ENCODE measurements at regions not wholly inside any gene's neighbourhood (a gene's known extent, or its start where the extent isn't known, plus 50 kb on each side); places are given as distances from the start of the nearest gene placed in this dataset.

DNA sequence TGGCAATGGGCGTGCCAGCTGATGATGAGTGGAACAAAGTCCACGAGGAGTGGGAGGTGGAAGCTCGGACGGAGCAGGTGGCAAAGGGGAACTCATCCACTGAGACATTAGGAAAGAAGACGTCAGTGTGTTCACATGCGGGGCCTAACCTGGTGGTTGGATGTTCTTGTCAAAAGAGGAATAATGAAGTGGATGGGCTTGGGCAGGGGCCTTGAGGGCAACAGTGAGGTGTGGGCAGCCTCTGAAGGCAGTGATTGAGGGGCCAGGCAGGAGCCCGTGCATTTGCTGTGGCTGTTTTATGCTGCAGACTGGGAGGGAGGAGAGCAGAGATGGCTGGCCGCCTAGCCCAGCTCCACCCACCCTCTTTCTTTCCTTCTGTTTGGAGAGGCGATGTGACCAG is 74.5 kb downstream of the LRRC30 start:
- DNase-seq (ENCODE audit: low read depth, low spot score) (no peak), ATAC-seq (no peak)
- Histone ChIP-seq H3K4me3 (ENCODE audit: low read depth in 2 of 2, low read length in 2 of 2) (no peak overlapping the region), H3K9me3 (ENCODE audit: control insufficient read depth, insufficient read depth, low read depth, low read length) (no peaks in the 10 kb centered on the region), H3K27ac (ENCODE audit: low read length) (no peak overlapping the region), H3K4me1 (ENCODE audit: control insufficient read depth, insufficient read depth, low read length) (no peaks in the 10 kb centered on the region), H3K36me3 (ENCODE audit: control insufficient read depth, insufficient read depth, low read length) (no peaks in the 10 kb centered on the region), H3K27me3 (ENCODE audit: control insufficient read depth, insufficient read depth, low read length) (no peaks in the 10 kb centered on the region)
- in situ Hi-C loops (cut with HindIII; ENCODE audit: low pct_unique_long_range_greater_than_20kb, low sequenced_read_pairs) (no loop called here), intact Hi-C loops (cut with micrococcal nuclease; ENCODE audit: unreplicated experiment) (no loop called here)
- ChIA-PET CTCF (no interaction called here), POLR2A (no interaction called here)
- no TSS peak for BruUV-seq (replicated peaks)
- TF ChIP-seq, protein P1, sequence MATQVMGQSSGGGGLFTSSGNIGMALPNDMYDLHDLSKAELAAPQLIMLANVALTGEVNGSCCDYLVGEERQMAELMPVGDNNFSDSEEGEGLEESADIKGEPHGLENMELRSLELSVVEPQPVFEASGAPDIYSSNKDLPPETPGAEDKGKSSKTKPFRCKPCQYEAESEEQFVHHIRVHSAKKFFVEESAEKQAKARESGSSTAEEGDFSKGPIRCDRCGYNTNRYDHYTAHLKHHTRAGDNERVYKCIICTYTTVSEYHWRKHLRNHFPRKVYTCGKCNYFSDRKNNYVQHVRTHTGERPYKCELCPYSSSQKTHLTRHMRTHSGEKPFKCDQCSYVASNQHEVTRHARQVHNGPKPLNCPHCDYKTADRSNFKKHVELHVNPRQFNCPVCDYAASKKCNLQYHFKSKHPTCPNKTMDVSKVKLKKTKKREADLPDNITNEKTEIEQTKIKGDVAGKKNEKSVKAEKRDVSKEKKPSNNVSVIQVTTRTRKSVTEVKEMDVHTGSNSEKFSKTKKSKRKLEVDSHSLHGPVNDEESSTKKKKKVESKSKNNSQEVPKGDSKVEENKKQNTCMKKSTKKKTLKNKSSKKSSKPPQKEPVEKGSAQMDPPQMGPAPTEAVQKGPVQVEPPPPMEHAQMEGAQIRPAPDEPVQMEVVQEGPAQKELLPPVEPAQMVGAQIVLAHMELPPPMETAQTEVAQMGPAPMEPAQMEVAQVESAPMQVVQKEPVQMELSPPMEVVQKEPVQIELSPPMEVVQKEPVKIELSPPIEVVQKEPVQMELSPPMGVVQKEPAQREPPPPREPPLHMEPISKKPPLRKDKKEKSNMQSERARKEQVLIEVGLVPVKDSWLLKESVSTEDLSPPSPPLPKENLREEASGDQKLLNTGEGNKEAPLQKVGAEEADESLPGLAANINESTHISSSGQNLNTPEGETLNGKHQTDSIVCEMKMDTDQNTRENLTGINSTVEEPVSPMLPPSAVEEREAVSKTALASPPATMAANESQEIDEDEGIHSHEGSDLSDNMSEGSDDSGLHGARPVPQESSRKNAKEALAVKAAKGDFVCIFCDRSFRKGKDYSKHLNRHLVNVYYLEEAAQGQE (IDR thresholded peaks at IDR 0.05; ENCODE audit: insufficient read depth in 1 of 2, low read depth in 2 of 2, low read length in 1 of 2) = no peak
- TF ChIP-seq, protein P2, sequence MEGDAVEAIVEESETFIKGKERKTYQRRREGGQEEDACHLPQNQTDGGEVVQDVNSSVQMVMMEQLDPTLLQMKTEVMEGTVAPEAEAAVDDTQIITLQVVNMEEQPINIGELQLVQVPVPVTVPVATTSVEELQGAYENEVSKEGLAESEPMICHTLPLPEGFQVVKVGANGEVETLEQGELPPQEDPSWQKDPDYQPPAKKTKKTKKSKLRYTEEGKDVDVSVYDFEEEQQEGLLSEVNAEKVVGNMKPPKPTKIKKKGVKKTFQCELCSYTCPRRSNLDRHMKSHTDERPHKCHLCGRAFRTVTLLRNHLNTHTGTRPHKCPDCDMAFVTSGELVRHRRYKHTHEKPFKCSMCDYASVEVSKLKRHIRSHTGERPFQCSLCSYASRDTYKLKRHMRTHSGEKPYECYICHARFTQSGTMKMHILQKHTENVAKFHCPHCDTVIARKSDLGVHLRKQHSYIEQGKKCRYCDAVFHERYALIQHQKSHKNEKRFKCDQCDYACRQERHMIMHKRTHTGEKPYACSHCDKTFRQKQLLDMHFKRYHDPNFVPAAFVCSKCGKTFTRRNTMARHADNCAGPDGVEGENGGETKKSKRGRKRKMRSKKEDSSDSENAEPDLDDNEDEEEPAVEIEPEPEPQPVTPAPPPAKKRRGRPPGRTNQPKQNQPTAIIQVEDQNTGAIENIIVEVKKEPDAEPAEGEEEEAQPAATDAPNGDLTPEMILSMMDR (IDR thresholded peaks at IDR 0.05) = no peak
- TF ChIP-seq POLR2AphosphoS5 (IDR thresholded peaks at IDR 0.05; ENCODE audit: low read depth, low read length) = no peak

DNA sequence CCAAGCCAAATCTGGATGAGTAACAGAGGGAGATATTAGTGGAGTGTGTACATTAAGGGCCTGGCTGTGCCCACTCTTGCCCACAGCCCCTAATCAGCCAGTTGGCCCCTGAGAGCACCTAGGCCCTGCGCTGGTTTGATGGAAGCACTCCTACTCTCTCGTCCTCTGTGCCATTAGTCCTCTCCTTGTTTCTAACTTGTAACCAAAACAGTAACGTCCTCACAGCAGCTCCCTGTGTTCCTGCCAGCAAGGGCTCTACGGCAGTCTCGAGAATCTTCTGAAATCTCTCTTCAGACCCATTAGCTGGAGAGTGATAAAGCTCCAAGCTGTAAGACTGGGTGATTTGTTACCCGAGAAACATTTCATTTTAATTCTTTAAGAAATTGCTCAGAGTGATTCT is 76.1 kb downstream of the LRRC30 start:
- H3K27me3 ChIP-seq (ENCODE audit: control insufficient read depth, insufficient read depth, low read length) = no peaks in the 10 kb centered on the region
- no TSS peak for BruUV-seq (replicated peaks)
- no peak for DNase-seq (ENCODE audit: low read depth, low spot score)
- no peaks in the 10 kb centered on the region for H3K4me1 ChIP-seq (ENCODE audit: control insufficient read depth, insufficient read depth, low read length)
- no peak overlapping the region for H3K27ac ChIP-seq (ENCODE audit: low read length)
- ChIA-PET POLR2A (no interaction called here), CTCF (no interaction called here)
- H3K4me3 ChIP-seq (ENCODE audit: low read depth in 2 of 2, low read length in 2 of 2) = no peak overlapping the region
- H3K9me3 ChIP-seq (ENCODE audit: control insufficient read depth, insufficient read depth, low read depth, low read length) = no peaks in the 10 kb centered on the region
- no peaks in the 10 kb centered on the region for H3K36me3 ChIP-seq (ENCODE audit: control insufficient read depth, insufficient read depth, low read length)
- intact Hi-C loops (cut with micrococcal nuclease; ENCODE audit: unreplicated experiment) (no loop called here), in situ Hi-C loops (cut with HindIII; ENCODE audit: low pct_unique_long_range_greater_than_20kb, low sequenced_read_pairs) (no loop called here)
- TF ChIP-seq, protein P2 (IDR thresholded peaks at IDR 0.05) = no peak
- TF ChIP-seq, protein P1 (IDR thresholded peaks at IDR 0.05; ENCODE audit: insufficient read depth in 1 of 2, low read depth in 2 of 2, low read length in 1 of 2) = no peak
- TF ChIP-seq SIN3A (IDR thresholded peaks at IDR 0.05; ENCODE audit: borderline replicate concordance, insufficient read depth, low read depth, low read length) (no peak), TCF7L2 (IDR thresholded peaks at IDR 0.05; ENCODE audit: low read depth, low read length) (no peak), POLR2AphosphoS5 (IDR thresholded peaks at IDR 0.05; ENCODE audit: low read depth, low read length) (no peak)
- no peak for ATAC-seq
